Islet precursor cell (in vitro differentiated cells): ENCODE measurements at regions not wholly inside any gene's neighbourhood (a gene's known extent, or its start where the extent isn't known, plus 50 kb on each side); places are given as distances from the start of the nearest gene placed in this dataset.

Experiments
- DNase-seq: peaks from one replicate; pipeline ENCODE4 v3.0.0-alpha.2; 2018

DNA sequence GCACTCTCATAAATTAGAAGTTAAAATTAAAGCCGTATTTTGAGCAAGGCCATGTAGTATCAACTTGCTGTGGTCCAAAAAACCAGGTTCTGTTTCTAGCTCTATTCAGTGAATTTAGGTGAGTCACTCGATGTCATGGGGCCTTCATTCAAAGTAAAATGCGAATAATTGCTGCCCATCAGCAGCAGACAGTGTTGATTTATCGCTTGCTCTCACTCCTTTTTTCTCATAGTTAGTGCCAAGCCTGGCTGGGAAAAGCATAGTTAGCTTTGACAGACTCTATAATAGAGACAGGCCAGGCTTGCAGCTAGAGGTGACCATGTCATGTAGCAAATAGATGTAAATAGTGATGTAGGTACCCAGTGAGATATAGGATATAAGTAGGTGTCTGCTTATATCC, 136.0 kb downstream of the EDN1 start:
- DNase-seq = no peak

DNA sequence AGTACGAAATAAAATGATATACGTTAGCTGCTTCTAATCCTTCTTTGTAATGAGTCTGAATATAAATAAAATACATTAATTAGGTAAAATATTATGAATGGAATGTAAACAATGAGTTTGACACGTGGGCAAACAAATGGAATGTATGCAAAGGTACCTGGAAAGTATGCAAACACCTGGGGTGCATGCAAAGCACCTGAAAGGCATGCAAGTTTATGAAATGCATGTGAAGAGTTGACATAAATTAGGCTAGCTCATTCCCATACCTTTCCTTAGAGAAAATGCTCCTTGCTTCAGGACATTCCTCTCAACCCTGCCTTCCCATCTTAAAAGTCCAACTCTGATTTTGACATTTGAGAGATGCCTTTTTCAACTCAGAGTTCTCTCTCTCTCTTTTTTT, 140.9 kb downstream of the EDN1 start:
- no peak for DNase-seq

DNA sequence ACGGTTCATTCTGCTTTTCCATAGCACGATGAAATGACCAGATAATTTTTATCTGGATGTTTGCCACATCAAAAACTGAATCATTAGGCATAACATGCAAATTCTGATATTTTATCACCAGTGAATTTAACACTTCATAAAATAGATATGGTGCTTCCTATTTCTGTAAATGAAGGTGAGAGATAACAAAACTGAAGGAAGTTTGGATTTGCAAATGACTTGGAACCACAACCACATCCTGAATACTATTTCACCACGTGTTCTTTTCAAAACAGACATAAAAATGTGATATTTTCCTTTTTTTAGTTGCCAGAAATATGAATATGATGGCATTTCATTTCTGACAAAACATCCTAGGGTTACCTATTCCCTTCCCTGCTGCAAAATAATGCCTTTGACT, 146.1 kb downstream of the EDN1 start:
- no peak for DNase-seq

DNA sequence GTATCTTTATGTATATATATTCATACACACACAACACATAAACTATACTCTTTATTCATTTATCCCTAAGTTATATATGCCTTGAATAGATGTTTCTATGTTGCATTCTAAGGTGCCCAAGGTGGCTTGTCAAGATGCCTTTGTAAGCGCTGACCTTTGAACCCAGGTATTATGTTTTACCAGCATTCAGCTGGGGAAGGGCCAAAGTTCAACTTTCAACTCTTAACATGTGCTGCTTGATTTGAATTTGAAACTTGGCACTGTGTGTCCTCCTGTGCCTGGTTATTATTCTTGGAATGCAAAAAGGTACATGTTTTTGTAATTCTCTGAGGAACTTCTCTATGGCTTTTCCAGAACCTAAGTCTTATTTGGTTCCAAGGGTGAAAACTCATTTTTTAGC, 146.5 kb downstream of the EDN1 start:
- no peak for DNase-seq

DNA sequence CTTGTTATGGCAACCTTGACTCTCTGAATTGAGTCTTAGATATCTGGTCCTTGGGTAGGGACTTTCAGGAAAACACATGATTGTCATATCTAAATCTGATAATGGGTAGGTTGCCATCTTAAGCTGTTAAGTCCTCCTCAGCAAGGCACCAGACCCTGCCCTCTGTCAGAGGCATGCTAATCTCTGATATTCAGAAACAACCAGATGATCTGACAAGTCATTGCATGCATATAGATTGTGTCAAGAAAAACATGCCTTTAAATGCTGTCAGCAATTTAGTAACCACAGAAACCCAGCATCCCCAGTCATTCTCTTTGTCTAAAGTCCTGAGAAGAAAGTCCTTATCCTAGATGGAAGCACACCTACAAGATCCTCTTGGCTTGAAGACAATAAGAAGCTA, 149.1 kb downstream of the EDN1 start:
- no peak for DNase-seq

DNA sequence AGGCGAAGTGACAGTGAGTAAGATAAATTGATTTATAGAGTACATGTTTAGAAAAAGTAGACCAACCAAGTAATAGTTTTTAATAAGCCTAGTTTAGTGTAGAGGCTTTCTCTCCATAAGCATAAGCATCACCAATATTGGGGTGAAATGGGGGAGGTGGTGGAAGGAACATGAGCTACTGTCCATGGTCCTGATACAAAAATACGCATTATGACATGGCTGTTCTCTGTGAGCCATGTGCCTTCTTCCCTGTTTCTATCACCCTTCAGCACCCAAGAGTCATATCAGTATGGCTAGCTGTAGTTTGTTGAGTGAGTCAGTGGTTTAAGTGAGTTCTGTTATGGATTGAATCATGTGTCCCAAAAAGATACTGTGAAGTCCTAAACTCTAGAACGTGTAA, 150.8 kb downstream of the EDN1 start:
- DNase-seq = no peak

DNA sequence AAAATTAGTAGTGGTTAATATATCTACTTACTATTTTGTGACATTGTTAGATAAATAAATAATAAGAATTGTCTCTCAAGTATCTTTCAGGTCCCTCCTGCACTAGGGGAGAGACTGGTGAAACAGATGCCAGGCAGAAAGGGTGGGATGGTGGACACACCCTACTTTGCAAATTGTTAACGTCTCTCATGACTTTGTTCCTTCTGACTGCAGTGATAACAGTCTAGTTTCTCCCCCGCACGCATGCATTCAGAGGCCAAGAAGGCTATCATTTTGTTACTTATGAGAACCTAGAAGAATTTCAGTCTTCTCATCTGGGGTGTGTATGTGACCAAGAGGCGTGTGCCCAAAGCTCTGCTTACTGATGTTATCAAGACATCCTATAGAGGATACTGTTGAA, 152.3 kb downstream of the EDN1 start:
- no peak for DNase-seq

DNA sequence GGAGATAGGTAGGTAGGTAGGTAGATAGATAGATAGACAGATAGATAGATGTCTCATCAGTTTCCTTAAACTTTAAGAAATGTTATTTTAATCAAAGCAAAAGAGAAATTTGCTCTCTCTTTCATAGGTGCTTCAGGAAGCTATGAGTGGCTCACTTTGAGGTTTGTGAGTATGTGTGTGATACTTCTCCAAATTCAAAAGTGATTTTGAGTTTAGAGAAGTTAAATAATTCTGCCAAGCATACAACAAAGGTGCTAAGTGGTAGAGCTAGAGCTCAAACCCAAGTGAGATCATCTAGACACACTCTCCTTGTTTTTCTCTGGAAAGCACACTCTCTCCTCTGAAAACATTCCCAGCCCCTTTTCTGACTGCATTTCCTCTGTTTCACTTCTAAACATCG, 156.2 kb downstream of the EDN1 start:
- no peak for DNase-seq

DNA sequence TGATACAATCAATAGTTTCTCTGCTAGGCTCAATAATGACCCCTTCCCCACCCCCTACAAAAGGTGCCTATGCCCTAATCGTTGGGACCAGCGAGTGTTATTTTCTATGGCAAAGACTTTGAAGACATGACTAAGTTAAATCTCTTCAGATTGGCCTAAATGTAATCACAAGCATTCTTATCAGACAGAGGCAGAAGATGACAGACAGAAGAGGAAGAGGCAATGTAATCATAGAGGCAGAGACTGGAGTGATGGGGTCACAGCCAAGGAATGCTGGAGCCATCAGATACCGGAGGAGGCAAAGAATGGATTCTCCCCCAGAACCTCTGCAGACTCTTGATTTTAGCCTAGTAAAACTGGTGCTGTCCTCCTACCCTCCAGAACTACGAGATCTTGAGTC, 159.3 kb downstream of the EDN1 start:
- no peak for DNase-seq

DNA sequence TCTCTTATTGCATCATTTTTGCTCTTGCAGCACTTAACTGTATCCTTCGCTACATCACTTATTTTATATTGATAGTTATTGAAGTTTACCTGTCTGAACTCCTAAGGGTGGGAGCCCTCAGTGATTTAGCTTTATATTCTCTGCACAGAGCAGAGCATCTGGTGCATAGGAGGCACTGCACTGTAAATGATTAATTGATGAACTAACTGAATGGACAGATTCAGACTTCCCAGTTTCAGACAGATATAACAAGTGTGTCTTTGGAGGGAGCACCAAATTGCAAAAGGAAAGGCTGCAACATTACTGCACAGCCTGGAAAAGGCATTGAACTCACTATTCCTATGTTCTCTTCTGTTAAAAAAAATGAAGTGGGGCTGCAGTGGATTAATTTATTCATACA, 160.3 kb downstream of the EDN1 start:
- no peak for DNase-seq

DNA sequence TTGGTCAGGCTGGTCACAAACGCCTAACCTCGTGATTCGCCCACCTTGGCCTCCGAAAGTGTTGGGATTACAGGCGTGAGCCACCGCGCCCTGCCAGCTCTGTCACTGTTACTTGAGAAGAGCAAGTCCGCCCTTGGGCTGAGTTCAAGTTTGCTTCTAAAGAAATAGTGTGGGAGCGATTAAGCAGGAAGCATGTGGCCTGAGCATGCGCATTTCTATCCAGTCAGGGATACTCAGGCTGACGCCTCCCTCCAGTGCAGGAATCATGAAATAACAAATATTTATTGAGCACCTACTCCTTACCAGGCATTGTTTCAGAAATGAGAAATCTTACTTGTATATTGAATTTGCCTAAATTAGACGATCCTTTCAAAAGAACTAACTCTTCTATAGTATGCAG, 166.2 kb downstream of the EDN1 start:
- no peak for DNase-seq

DNA sequence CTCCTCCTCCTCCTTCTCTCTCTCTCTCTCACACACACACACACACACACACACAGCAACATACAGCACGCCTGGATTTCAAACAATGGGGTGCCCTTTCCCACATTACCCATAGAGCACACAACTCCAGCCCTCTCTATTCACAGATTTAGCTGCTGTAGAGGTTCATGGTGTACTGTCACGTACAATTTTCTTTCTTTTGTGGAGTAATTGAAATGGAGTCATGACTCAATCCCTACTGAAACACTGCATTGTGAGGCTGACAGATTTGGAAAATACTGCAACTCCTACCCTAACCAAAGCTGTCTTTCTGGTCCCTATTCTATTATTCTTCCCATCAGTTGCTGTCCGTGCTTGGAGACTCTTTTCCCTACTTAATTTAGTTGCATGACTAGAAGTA, 166.9 kb downstream of the EDN1 start:
- DNase-seq = no peak

DNA sequence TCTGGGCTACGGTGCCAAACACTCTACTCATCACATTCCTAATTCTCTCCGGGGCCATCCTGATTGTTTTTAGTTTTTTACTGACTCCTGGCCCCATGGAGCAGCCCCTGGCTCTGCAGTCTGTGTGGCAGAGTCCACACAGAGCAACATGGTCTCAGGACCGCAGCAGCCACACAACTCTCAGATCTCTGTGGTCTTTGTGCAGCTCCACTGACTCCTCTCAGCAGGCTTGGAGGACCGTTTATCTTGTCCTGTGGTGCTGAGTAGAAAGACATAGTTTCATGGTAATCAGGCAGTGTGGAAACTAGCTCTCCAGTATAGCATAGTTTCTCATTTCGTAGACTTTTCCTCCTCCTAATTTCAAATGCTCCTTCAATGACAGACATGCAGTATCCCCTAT, 168.4 kb downstream of the EDN1 start:
- DNase-seq = no peak

DNA sequence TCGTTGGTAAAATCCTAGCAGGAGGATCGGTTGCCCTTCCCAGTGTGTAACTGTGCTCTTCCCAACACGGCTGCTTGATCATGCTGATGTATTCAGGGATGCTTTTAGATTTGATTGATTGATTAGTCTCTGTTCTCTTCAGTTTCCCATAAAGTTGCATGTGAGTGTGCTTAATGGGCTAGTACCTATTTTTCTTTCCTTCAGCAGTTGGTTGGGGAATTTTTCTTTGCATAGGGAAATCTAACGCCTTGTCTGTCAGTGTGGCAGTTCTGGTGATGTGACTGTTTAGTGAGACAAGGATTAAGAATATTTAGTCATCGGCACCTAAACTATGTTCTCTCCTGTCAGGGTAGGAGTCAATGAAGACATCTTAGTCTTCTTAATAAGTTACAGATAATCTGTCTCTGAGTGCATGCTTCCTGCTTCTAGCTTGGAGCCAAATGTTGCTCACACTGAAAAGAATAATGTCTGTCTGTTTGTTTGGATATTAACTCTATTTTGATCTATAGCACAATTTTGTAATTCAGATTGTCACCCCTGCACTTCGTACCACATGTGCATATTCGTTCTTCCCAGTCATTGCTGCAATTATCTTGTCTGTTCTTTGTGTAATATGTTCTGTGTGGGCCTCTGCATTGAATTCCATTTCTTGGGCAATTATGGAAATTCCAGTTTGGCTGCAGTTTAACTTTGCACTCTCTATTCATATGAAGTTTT, 169.9 kb downstream of the EDN1 start:
- no peak for DNase-seq

DNA sequence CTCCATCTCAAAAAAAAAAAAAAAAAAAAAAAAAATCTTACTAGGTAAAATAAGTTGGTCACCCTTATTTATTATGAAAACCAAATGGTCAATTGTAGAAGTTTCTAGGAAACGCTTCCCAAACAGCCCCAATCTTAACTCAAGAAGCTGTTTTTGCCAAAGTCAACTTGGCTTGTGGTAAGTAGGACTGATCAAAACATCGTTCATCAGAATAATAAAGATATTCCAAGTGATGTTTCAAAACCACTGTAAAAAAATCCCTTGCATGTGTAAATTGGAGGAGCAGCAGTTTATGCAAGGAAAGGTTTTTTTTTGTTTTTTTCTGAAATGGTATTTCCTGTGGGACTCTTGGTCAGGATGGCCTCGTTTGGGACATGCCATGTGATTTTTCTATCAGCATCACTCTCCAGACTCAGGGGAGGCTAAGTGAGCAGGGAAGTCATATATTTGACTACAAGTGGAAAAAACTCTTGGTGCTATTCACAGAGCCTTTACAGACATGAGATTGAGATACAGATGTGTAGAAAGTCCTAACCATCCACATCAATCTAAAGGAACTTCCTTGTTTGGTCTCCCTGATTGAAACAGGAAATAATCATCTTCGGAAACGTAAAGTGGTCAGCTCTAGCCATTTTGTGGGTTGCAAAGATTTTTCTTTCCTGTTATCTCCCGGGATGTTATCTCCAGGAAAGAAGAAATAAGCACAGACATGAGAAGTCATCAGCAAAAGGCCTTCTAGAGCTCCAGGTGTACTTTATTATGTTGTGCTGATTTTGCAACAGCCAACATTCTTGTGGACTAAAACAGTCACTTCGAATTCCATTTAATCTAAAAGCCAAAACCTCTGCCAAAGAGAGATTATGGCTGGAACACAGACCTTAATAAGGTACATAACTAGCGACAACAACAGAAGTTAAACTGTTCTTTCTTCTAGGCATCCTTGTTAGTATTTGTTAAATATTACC, 177.8 kb downstream of the EDN1 start:
- DNase-seq = no peak

DNA sequence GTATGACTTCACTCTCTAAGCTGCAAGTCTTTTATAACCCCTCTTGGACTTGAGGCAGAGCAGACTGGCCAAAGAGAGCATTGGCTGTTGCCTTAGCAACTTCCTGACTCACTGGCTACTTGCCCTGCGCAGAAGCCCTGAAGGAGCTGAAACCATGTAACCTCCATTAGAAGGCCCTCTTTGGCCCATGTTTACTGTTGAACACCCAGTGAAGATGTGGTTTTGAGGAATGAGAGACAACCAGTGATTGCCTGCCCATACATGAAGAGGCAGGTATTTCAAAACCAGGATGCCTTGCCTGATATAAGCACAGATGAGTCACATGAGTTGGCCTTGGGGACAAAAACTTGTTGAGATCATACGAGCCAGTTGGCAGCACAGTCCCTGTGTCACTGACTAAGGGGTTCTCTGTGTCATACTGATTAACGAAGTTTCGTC, 182.5 kb downstream of the EDN1 start:
- peak; percentile 80 for DNase-seq

DNA sequence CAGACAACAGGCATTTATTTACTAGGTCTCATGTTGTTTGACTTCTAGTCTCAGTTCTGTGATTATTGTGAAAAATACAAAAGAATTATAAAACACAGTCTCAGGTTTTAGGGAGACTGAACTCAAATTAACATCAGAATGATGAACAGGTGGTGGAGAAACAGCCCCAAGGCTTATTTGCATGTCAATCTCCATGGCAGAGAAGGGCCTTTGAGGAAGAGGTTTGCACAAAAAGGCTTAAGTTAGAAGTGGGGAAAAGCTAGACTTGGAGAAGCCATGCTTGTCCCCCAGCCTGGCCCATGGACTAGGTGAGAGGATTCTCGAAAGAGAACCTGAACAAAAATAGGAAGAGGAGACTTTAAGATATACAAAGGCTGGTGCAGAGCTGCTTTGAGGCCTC, 183.3 kb downstream of the EDN1 start:
- DNase-seq = no peak

DNA sequence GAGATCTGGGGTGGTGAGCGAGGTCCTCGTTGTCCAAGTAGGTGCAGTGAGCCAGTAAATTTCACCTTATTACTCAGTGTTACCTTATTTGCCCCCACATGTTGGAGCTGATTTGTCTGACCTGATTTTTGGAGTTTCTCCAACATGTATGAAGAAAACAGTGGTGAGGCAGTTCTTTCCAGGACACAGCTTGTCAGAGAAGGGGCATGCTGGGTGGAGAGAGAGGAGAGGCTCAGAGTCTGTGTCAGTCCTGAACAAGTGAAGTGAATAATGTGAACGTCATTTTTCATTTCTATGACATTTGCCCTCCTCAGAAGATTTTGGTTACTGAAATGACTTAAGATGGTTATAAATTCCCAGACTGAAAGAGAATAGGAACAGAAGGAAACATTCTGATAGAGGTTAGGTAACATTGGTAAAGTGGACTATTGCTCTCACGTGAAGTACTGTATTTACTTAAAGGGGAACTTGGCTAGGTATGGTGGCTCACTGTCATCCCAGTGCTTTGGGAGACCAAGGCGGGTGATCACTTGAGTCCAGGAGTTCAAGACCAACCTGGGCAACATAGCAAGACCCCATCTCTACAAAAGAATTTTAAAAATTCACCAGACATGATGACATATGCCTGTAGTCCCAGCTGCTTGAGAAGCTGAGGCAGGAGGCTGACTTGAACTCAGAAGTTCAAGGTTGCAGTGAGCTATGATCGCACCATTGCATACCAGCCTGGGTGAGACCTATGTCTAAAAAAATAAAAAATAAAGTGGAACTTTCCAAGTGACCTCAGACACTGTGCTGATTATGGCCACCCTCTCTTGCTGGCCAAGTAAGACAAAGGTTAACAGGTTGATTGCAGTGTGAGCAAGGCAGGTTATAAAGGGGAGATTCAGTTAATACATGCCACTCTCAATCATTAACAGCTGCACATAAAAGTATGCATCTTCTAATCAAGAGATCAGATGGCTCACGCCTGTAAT, 184.3 kb downstream of the EDN1 start:
- no peak for DNase-seq

DNA sequence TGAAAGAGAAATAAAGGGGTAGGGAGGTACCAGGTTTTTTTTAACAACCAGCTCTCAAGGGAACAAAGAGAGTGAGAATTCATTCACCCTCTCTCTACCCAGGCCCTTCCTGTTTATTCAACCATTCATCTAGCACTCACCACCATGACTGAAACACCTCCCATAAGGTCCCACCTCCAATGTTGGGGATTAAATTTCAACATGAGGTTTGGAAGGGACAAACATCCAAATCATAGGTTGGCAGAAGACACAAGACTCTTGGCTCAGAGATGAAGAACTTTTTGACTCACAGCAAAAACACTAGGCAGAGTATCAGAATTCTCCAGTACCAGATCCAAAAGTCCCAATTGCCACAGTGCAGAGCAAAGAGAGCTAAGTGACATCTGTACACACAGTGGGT, 186.3 kb downstream of the EDN1 start:
- DNase-seq = no peak

DNA sequence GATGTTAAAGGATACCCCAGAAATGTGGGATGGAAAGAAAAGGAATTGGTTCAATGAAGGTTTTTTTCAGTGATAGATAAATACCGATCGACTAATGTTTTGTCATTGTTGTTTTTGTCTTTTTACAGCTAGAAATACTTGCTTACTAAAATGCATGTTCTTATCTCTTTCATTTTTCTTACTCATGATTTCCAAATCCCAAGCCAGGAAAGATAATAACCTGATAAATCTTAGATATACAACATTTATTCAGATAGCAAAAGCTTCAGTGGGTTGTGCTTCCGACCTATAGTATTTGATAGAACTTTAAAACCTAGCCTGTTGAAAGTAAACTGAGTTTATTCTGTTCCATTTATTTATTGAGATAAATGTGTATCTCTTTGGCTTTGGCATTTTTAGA, 187.5 kb downstream of the EDN1 start:
- DNase-seq = no peak

DNA sequence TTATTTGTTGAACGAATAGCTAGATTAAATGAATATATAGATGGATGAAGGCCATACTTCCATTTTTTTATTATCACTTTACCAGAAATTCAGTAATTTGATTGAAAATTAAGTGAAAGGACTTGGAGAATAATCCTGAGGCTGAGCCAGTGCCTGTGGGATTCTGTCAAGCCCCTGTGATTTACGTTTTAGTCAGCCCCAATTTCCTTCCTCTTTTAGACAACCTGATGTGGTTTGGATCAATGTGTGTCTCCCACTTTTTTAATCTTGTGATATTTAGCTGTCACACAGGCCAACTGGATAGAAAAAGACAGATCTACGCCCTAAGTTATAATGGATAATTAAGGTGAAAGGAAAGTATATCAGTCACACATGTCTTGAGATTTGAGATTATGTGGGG, 188.8 kb downstream of the EDN1 start:
- no peak for DNase-seq

DNA sequence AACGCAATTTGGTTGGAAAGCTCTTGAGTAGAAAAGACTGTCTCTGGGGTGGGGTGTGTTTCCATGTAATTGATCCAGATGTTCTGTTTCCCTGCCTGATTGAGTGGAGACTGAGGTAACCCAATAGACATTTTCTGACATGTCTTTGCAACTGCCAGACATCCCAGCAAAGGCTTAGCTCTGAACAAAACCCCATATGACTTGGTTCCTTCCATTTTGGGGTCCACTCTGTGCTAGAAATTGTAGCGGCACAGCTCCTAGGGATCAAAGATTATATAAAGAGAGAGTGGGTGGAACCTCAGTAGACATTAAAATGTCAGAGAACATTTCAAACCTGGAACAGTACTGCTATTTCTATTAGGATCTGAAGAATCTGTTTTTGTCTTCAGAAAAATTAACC, 189.3 kb downstream of the EDN1 start:
- DNase-seq = no peak

DNA sequence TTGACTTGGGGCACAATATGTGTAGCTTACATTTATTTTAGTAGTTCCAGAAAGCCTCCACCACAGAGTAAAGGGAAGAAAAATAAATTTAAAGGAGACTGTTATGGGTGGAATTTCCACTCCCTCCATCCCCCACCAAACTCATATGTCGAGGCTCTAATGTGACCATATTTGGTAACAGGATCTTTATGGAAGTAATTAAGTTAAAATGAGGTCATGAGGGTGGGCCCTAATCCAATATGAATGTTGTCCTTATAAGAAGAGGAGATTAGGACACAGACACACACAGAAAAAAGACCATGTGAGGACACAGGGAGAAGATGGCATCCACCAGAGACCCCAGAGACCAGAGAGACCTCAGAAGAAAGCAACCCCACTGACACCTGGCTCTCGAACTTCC, 189.7 kb downstream of the EDN1 start:
- DNase-seq = no peak
